SK-N-SH (cell line): ENCODE measurements at regions not wholly inside any gene's neighbourhood (a gene's known extent, or its start where the extent isn't known, plus 50 kb on each side); places are given as distances from the start of the nearest gene placed in this dataset.
A peak's percentile ranks its signal among the peaks of the same experiment; 100 is the strongest.

Source experiments
- CTCF ChIA-PET: fragments of 300-600, 350-600 bp; formaldehyde crosslinking; extraction: SDS; loops from one replicate; lab custom pipeline; 2021; lab: Yijun Ruan, JAX
- POLR2A ChIA-PET: fragments of 350-600 bp; sonication (Branson Sonifier 250); formaldehyde crosslinking; extraction: SDS; loops from one replicate; lab custom pipeline; 2020; ENCODE audit warnings: antibody characterized with exemption, inconsistent platforms; lab: Yijun Ruan, JAX
- DNase-seq: peaks from one replicate; pipeline ENCODE4 v3.0.0; 2012
- H2AFZ ChIP-seq: fragments of 200-600 bp; sonication (generic); 2 replicates; pipeline ENCODE4 v1.8.1; 2016; ENCODE audit warnings: antibody characterized with exemption, mild to moderate bottlenecking, low read depth
- H3F3A ChIP-seq: fragments of 200-600 bp; sonication (generic); replicated peaks from 2 replicates; pipeline ENCODE3; 2016; ENCODE audit warnings: antibody characterized with exemption, mild to moderate bottlenecking; ENCODE audit not compliant: insufficient read depth
- H3K27ac ChIP-seq, 2 experiments: fragments of 200-500 bp in 1 of 2; fragments of 200-600 bp in 1 of 2; sonication (Bioruptor generic) in 1 of 2; sonication (generic), shearing (Covaris generic) in 1 of 2; 2 replicates each; pipeline versions ENCODE4 v1.5.1 to v1.6.1; 2014 to 2016; ENCODE audit warnings: low read depth in 2 of 2, inconsistent platforms in 1 of 2, low read length in 1 of 2, mild to moderate bottlenecking in 1 of 2, mixed read lengths in 1 of 2
- H3K27me3 ChIP-seq: fragments of 200-600 bp; sonication (generic), shearing (Covaris generic); 2 replicates; pipeline ENCODE4 v1.6.1; 2016; ENCODE audit warnings: mixed run types; ENCODE audit not compliant: insufficient read depth
- H3K36me3 ChIP-seq, 2 experiments: fragments of 200-500 bp in 1 of 2; fragments of 200-600 bp in 1 of 2; sonication (Bioruptor generic) in 1 of 2; sonication (generic) in 1 of 2; replicated peaks in 1 of 2; 2 replicates each; pipeline versions ENCODE3 to v1.5.1; 2014 to 2016; ENCODE audit warnings: low read length in 1 of 2, mild to moderate bottlenecking in 1 of 2; ENCODE audit not compliant: insufficient read depth in 2 of 2, control insufficient read depth in 1 of 2
- H3K4me1 ChIP-seq, 2 experiments: fragments of 200-500 bp in 1 of 2; fragments of 200-600 bp in 1 of 2; sonication (Bioruptor generic) in 1 of 2; sonication (generic), shearing (Covaris generic) in 1 of 2; 2 replicates each; pipeline versions ENCODE4 v1.5.1 to v1.6.1; 2014 to 2016; ENCODE audit warnings: low read depth in 1 of 2, low read length in 1 of 2, mixed run types in 1 of 2; ENCODE audit not compliant: insufficient read depth in 2 of 2, control insufficient read depth in 1 of 2
- H3K4me2 ChIP-seq: fragments of 200-600 bp; sonication (generic), shearing (Covaris generic); 2 replicates; pipeline ENCODE4 v1.6.1; 2017; ENCODE audit warnings: mixed run types
- H3K4me3 ChIP-seq, 2 experiments: fragments of 200-500 bp in 1 of 2; fragments of 200-600 bp in 1 of 2; sonication (Bioruptor generic) in 1 of 2; sonication (generic), shearing (Covaris generic) in 1 of 2; 2 replicates each; pipeline versions ENCODE4 v1.5.1 to v1.8.1; 2014 to 2016; ENCODE audit warnings: low read depth in 2 of 2, inconsistent platforms in 1 of 2, low read length in 1 of 2, mild to moderate bottlenecking in 1 of 2, mixed read lengths in 1 of 2, moderate library complexity in 1 of 2
- H3K79me2 ChIP-seq: fragments of 200-600 bp; sonication (generic); 2 replicates; pipeline ENCODE4 v1.8.1; 2017; ENCODE audit warnings: mild to moderate bottlenecking; ENCODE audit not compliant: insufficient read depth
- H3K9ac ChIP-seq: fragments of 200-600 bp; sonication (generic); 2 replicates; pipeline ENCODE4 v1.6.1; 2017; ENCODE audit warnings: mixed run types
- H3K9me2 ChIP-seq: fragments of 200-600 bp; sonication (generic); 2 replicates; pipeline ENCODE4 v1.6.1; 2017; ENCODE audit warnings: mixed run types
- H3K9me3 ChIP-seq: fragments of 200-600 bp; sonication (generic); 2 replicates; pipeline ENCODE4 v1.6.1; 2017; ENCODE audit warnings: mixed run types, mild to moderate bottlenecking, moderate library complexity
- H4K20me1 ChIP-seq: fragments of 200-600 bp; sonication (generic); 2 replicates; pipeline ENCODE4 v1.6.1; 2017; ENCODE audit warnings: mild to moderate bottlenecking, mixed run types; ENCODE audit not compliant: insufficient read depth
- ELF1 ChIP-seq: IDR thresholded peaks from 2 replicates; pipeline ENCODE4 v1.4.0; 2012
- FOXM1 ChIP-seq: IDR thresholded peaks from 2 replicates; pipeline ENCODE4 v1.4.0; 2012; ENCODE audit warnings: low read depth, mild to moderate bottlenecking
- JUND ChIP-seq: IDR thresholded peaks from 2 replicates; pipeline ENCODE4 v1.4.0; 2012
- SIN3A ChIP-seq: IDR thresholded peaks from 2 replicates; pipeline ENCODE4 v1.6.1; 2012; ENCODE audit warnings: low read depth, mild to moderate bottlenecking, low read length, moderate library complexity, borderline replicate concordance
- TCF12 ChIP-seq: IDR thresholded peaks from 2 replicates; pipeline ENCODE4 v1.4.0; 2012
- TEAD4 ChIP-seq: IDR thresholded peaks from 2 replicates; pipeline ENCODE4 v1.4.0; 2012; ENCODE audit warnings: mild to moderate bottlenecking, borderline replicate concordance; ENCODE audit not compliant: insufficient read depth
- WGBS: methylation state at CpG from one replicate; pipeline ENCODE4 v1.1.6; 2017; ENCODE audit warnings: low lambda C conversion rate; 5-methylcytosine and 5-hydroxymethylcytosine counted together
- TF ChIP-seq, protein P1 (sequence below): fragments of 150-350 bp; IDR thresholded peaks from 2 replicates; pipeline ENCODE4 v1.6.1; 2017; ENCODE audit warnings: antibody characterized with exemption, low read length, low read depth, borderline replicate concordance
- TF ChIP-seq, protein P2 (sequence below): IDR thresholded peaks from 2 replicates; pipeline ENCODE4 v1.4.0; 2012; ENCODE audit warnings: low read depth, borderline replicate concordance
- TF ChIP-seq, protein P3 (sequence below): fragments of 150-350 bp; IDR thresholded peaks from 2 replicates; pipeline ENCODE4 v1.6.1; 2016; ENCODE audit warnings: mild to moderate bottlenecking, low read depth, low read length
- TF ChIP-seq, protein P4 (sequence below): IDR thresholded peaks from 2 replicates; pipeline ENCODE4 v1.4.0; 2012; ENCODE audit warnings: low read depth, borderline replicate concordance

DNA sequence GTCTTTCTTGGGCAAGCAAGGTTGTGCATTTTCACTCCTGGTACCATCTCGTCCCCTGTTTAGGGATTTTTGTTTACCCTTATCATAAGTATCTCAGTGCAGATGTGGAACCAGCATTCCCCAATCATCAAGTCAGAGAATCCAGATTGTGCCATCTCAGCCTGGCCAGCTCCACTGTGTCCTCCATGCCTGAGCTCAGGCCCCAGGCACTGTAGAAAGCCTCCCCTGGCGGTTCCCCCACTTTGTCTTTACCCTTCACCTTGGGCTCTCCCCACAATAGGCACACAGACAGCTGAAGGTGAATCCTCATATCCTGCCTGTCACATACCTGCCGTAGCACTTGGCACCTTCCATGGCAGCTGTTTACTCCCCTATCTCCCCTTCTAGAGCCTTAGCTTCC lies 264.7 kb upstream of the NFE2L3 start:
- no peak overlapping the region for H3K4me2 ChIP-seq
- no peak overlapping the region for H2AFZ ChIP-seq
- no peaks in the 10 kb centered on the region for H4K20me1 ChIP-seq
- CTCF ChIA-PET, result interaction anchor here (0.6 to 15.2 kb wide), 12 partner anchors 9 to 1274 kb away, joined by 3 to 603 read pairs (median 4); no protein-coding TSS in a partner anchor
- no peaks in the 10 kb centered on the region for H3F3A ChIP-seq
- no peaks in the 10 kb centered on the region for H3K36me3 ChIP-seq
- no peaks in the 10 kb centered on the region for H3K9me3 ChIP-seq
- H3K9ac ChIP-seq, result no peak overlapping the region
- 34% methylated on average over 3 of the region's 3 CpGs for WGBS
- H3K4me1 ChIP-seq, result peaks cover 0 to 23% of the 10 kb centered on the region in 2 experiments; a peak in 2 of 4 replicates
- no peak overlapping the region for H3K4me3 ChIP-seq
- POLR2A ChIA-PET, result interaction anchor here (0.6 to 0.7 kb wide), 2 partner anchors 456 to 762 kb away, joined by 3 read pairs; partner anchors contain the start of gene CYCS
- DNase-seq, result no peak
- H3K9me2 ChIP-seq, result no peaks in the 10 kb centered on the region
- H3K27me3 ChIP-seq, result peaks cover 11% of the 10 kb centered on the region
- H3K27ac ChIP-seq, result peak overlapping the region in 1 of 2 experiments; percentile 57; a peak in 1 of 4 replicates
- TF ChIP-seq SIN3A, result no peak
- no peaks in the 10 kb centered on the region for H3K79me2 ChIP-seq

DNA sequence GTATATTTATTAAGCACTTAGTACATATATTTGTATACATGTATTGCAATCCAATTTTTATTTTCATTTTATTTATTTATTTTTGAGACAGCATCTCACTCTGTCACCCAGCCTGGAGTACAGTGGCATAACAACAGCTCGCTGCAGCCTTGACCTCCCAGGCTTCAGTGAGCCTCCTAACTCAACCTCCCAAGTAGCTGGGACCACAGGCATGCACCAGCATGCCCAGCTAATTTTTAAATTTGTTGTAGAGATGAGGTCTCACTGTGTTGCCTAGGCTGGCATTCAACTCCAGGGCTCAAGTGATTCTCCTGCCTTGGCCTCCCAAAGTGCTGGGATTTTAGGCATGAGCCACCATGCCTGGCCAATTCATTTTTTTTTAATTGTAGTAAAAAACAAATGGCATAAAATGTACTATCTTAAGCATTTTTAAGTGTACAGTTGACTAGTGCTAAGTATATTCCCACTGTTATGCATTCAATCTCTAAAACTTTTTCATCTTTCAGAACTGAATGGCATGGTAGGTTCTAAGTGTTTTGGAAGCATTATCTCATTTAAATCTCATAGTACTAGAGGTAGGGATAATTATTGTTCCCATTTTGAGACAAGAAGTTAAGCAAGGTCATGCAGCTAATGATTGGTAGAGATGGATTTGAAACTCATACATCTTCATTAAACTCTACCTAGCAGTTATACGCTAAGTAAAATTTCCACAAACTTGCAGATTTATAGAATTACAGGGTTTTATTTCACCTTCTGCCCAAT lies 264.0 kb upstream of the NFE2L3 start:
- ChIA-PET CTCF (interaction anchor here (0.6 to 15.2 kb wide), 13 partner anchors 9 to 1273 kb away, joined by 3 to 603 read pairs (median 3); no protein-coding TSS in a partner anchor), POLR2A (interaction anchor here (0.6 to 0.7 kb wide), 2 partner anchors 455 to 763 kb away, joined by 3 read pairs; partner anchors contain the start of gene CYCS)
- Histone ChIP-seq H3K79me2 (no peaks in the 10 kb centered on the region), H3K36me3 (no peaks in the 10 kb centered on the region), H3K4me2 (no peak overlapping the region), H3K4me1 (peaks cover 0 to 23% of the 10 kb centered on the region in 2 experiments; a peak in 2 of 4 replicates), H3K27ac (no peak overlapping the region), H3K9ac (no peak overlapping the region), H3K4me3 (no peak overlapping the region), H3K9me3 (no peaks in the 10 kb centered on the region), H3K27me3 (peaks cover 4% of the 10 kb centered on the region; the same call in 1 of the 2 replicates), H2AFZ (no peak overlapping the region), H3F3A (no peaks in the 10 kb centered on the region), H3K9me2 (no peaks in the 10 kb centered on the region), H4K20me1 (no peaks in the 10 kb centered on the region)
- DNase-seq, result no peak
- WGBS, result 69% methylated on average over 2 of the region's 2 CpGs
- no peak for TF ChIP-seq TEAD4
- TF ChIP-seq, protein P1, sequence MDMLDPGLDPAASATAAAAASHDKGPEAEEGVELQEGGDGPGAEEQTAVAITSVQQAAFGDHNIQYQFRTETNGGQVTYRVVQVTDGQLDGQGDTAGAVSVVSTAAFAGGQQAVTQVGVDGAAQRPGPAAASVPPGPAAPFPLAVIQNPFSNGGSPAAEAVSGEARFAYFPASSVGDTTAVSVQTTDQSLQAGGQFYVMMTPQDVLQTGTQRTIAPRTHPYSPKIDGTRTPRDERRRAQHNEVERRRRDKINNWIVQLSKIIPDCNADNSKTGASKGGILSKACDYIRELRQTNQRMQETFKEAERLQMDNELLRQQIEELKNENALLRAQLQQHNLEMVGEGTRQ, result no peak
- TF ChIP-seq ELF1, result no peak
- TF ChIP-seq, protein P2, sequence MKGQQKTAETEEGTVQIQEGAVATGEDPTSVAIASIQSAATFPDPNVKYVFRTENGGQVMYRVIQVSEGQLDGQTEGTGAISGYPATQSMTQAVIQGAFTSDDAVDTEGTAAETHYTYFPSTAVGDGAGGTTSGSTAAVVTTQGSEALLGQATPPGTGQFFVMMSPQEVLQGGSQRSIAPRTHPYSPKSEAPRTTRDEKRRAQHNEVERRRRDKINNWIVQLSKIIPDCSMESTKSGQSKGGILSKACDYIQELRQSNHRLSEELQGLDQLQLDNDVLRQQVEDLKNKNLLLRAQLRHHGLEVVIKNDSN, result no peak
- TF ChIP-seq JUND, result no peak
- TF ChIP-seq TCF12, result no peak
- TF ChIP-seq, protein P3, sequence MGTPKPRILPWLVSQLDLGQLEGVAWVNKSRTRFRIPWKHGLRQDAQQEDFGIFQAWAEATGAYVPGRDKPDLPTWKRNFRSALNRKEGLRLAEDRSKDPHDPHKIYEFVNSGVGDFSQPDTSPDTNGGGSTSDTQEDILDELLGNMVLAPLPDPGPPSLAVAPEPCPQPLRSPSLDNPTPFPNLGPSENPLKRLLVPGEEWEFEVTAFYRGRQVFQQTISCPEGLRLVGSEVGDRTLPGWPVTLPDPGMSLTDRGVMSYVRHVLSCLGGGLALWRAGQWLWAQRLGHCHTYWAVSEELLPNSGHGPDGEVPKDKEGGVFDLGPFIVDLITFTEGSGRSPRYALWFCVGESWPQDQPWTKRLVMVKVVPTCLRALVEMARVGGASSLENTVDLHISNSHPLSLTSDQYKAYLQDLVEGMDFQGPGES, result no peak
- TF ChIP-seq, protein P4, sequence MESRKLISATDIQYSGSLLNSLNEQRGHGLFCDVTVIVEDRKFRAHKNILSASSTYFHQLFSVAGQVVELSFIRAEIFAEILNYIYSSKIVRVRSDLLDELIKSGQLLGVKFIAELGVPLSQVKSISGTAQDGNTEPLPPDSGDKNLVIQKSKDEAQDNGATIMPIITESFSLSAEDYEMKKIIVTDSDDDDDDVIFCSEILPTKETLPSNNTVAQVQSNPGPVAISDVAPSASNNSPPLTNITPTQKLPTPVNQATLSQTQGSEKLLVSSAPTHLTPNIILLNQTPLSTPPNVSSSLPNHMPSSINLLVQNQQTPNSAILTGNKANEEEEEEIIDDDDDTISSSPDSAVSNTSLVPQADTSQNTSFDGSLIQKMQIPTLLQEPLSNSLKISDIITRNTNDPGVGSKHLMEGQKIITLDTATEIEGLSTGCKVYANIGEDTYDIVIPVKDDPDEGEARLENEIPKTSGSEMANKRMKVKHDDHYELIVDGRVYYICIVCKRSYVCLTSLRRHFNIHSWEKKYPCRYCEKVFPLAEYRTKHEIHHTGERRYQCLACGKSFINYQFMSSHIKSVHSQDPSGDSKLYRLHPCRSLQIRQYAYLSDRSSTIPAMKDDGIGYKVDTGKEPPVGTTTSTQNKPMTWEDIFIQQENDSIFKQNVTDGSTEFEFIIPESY, result no peak
- TF ChIP-seq FOXM1, result no peak
